Uterus (tissue), 3 donors: ENCODE measurements at regions not wholly inside any gene's neighbourhood (a gene's known extent, or its start where the extent isn't known, plus 50 kb on each side); places are given as distances from the start of the nearest gene placed in this dataset.

ENCODE experiments used
- DNase-seq, 2 donors: peaks; one replicate each; pipeline ENCODE4 v3.0.0-alpha.2; 2019 to 2020
- H3K27ac ChIP-seq, 2 donors: fragments of 200-600 bp; sonication (generic); 1 replicate in 1 of 2; 2 replicates in 1 of 2; pipeline ENCODE4 v1.5.1; 2016 to 2018
- H3K27me3 ChIP-seq, 2 donors: fragments of 200-600 bp; sonication (generic); one replicate each; pipeline ENCODE4 v1.5.1; 2018 to 2019; ENCODE audit warnings: control low read depth in 1 of 2
- H3K36me3 ChIP-seq, 2 donors: fragments of 200-600 bp; sonication (generic); one replicate each; pipeline ENCODE4 v1.5.1; 2019; ENCODE audit warnings: control low read depth in 1 of 2
- H3K4me1 ChIP-seq, 2 donors: fragments of 200-600 bp; sonication (generic); one replicate each; pipeline ENCODE4 v1.5.1; 2018 to 2019; ENCODE audit warnings: control low read depth in 1 of 2
- H3K4me3 ChIP-seq, 2 donors: fragments of 200-600 bp; sonication (generic); 1 replicate in 1 of 2; 2 replicates in 1 of 2; pipeline ENCODE4 v1.5.1; 2018 to 2019; ENCODE audit warnings: mild to moderate bottlenecking in 1 of 2
- H3K9me3 ChIP-seq, 2 donors: fragments of 200-600 bp; sonication (generic); one replicate each; pipeline ENCODE4 v1.5.1; 2019; ENCODE audit warnings: control low read depth in 1 of 2
- CTCF ChIP-seq, 4 experiments: fragments of 200-600 bp in 2 of 4; fragments of 450-650 bp in 2 of 4; sonication (generic) in 2 of 4; IDR thresholded peaks; one replicate each; pipeline ENCODE4 v1.5.1; 2016 to 2019; ENCODE audit warnings: antibody characterized with exemption in 4 of 4, mild to moderate bottlenecking in 2 of 4, moderate library complexity in 1 of 4
- POLR2A ChIP-seq, 2 donors: fragments of 450-650 bp; IDR thresholded peaks; one replicate each; pipeline ENCODE4 v1.6.1; 2016; ENCODE audit warnings: antibody characterized with exemption in 2 of 2, mild to moderate bottlenecking in 1 of 2, moderate library complexity in 1 of 2
- intact Hi-C: fragments of 100-400 bp; cut with DNase I; formaldehyde crosslinking; loops from one replicate; pipeline ENCODE4 v1.15.1; 2023; ENCODE audit warnings: low total_unique reads
- donor health status: DM: yes; HTN: yes; CAD: no.

- TF ChIP-seq CTCF (IDR thresholded peaks at IDR 0.05) (no peak), POLR2A (IDR thresholded peaks at IDR 0.05) (no peak)
- H3K9me3 ChIP-seq, result no peaks in the 10 kb centered on the region
- DNase-seq, result no peak
- no peak overlapping the region for H3K4me3 ChIP-seq
- H3K27ac ChIP-seq, result no peak overlapping the region
- no peaks in the 10 kb centered on the region for H3K4me1 ChIP-seq
- intact Hi-C loops, result no loop called here
- no peaks in the 10 kb centered on the region for H3K36me3 ChIP-seq
- no peaks in the 10 kb centered on the region for H3K27me3 ChIP-seq
Observed at GRCh38 chr2:122018736-122019135, 263.3 kb downstream of the TSN start.

- intact Hi-C loops, result no loop called here
- no peak for TF ChIP-seq POLR2A (IDR thresholded peaks at IDR 0.05)
- TF ChIP-seq CTCF (IDR thresholded peaks at IDR 0.05), result no peak
- no peak for DNase-seq
Observed at GRCh38 chr2:122019724-122020123, 264.3 kb downstream of the TSN start.

GRCh38 chr2:122020377-122020776 is 264.9 kb downstream of the TSN start:
- Histone ChIP-seq H3K9me3 (no peaks in the 10 kb centered on the region), H3K27me3 (no peaks in the 10 kb centered on the region), H3K4me1 (no peaks in the 10 kb centered on the region), H3K27ac (no peak overlapping the region), H3K4me3 (no peak overlapping the region), H3K36me3 (no peaks in the 10 kb centered on the region)
- TF ChIP-seq CTCF (IDR thresholded peaks at IDR 0.05) (no peak), POLR2A (IDR thresholded peaks at IDR 0.05) (no peak)
- DNase-seq, result no peak
- intact Hi-C loops, result no loop called here

More at GRCh38 chr2:122019724-122020123, 264.3 kb downstream of the TSN start:
- H3K9me3 ChIP-seq, result no peaks in the 10 kb centered on the region
- H3K4me1 ChIP-seq, result no peaks in the 10 kb centered on the region
- no peak overlapping the region for H3K27ac ChIP-seq
- H3K4me3 ChIP-seq, result no peak overlapping the region
- no peaks in the 10 kb centered on the region for H3K27me3 ChIP-seq
- H3K36me3 ChIP-seq, result no peaks in the 10 kb centered on the region

GRCh38 chr2:122021941-122022340 is 266.5 kb downstream of the TSN start:
- Histone ChIP-seq H3K4me1 (no peaks in the 10 kb centered on the region), H3K4me3 (no peak overlapping the region), H3K27ac (no peak overlapping the region), H3K36me3 (no peaks in the 10 kb centered on the region), H3K9me3 (no peaks in the 10 kb centered on the region), H3K27me3 (no peaks in the 10 kb centered on the region)
- TF ChIP-seq CTCF (IDR thresholded peaks at IDR 0.05) (no peak), POLR2A (IDR thresholded peaks at IDR 0.05) (no peak)
- no peak for DNase-seq
- intact Hi-C loops, result no loop called here

GRCh38 chr2:122022531-122022930 is 267.1 kb downstream of the TSN start:
- Histone ChIP-seq H3K27ac (no peak overlapping the region), H3K4me1 (no peaks in the 10 kb centered on the region), H3K27me3 (no peaks in the 10 kb centered on the region), H3K36me3 (no peaks in the 10 kb centered on the region), H3K9me3 (no peaks in the 10 kb centered on the region), H3K4me3 (no peak overlapping the region)
- intact Hi-C loops, result no loop called here
- no peak for DNase-seq
- no peak for TF ChIP-seq POLR2A (IDR thresholded peaks at IDR 0.05)
- no peak for TF ChIP-seq CTCF (IDR thresholded peaks at IDR 0.05)
